HCT116 (cell line): ENCODE measurements at regions not wholly inside any gene's neighbourhood (a gene's known extent, or its start where the extent isn't known, plus 50 kb on each side); places are given as distances from the start of the nearest gene placed in this dataset.

ENCODE experiments used
- ATAC-seq: fragments of 200-7000 bp; cut with Tn5 transposase; 2 replicates; pipeline ENCODE4 v1.9.1; 2020; ENCODE audit warnings: mild to moderate bottlenecking, moderate library complexity
- BruUV-seq: library from RNA; stranded (reverse); fragments of 400-500 nt; replicated peaks from 2 replicates; lab custom pipeline; 2021; lab: Mats Ljungman, UMichigan
- CTCF ChIA-PET: fragments of 300-600 bp; sonication (Branson Sonifier 250); formaldehyde crosslinking; loops from one replicate; lab custom pipeline; 2021; ENCODE audit warnings: antibody characterized with exemption; lab: Charles Lee
- POLR2A ChIA-PET: fragments of 300-600, 350-600 bp; sonication (Branson Sonifier 250); formaldehyde crosslinking; loops from one replicate; lab custom pipeline; 2021; ENCODE audit warnings: antibody characterized with exemption; lab: Charles Lee
- RAD21 ChIA-PET, 2 experiments: fragments of 300-600 bp; sonication (Branson Sonifier 250); formaldehyde crosslinking; loops; one replicate each; lab custom pipeline; 2023; ENCODE audit warnings: low total read pairs in 2 of 2; ENCODE audit not compliant: uncharacterized antibody in 2 of 2, unreplicated experiment in 2 of 2, low non-redundant PET in 1 of 2; lab: Charles Lee
- DNase-seq: peaks from one replicate; pipeline ENCODE4 v3.0.0-alpha.2; 2010; ENCODE audit warnings: low read depth, low spot score
- H2AFZ ChIP-seq: fragments of 200-600 bp; shearing (Covaris generic), sonication (generic); 2 replicates; pipeline ENCODE4 v1.6.1; 2017; ENCODE audit warnings: low read depth, mixed run types, mixed read lengths, antibody characterized with exemption, low read length; ENCODE audit not compliant: poor library complexity, severe bottlenecking
- H3K27ac ChIP-seq: 2 replicates; pipeline ENCODE4 v1.5.1; 2012; ENCODE audit warnings: low read depth, low read length
- H3K27me3 ChIP-seq: fragments of 200-600 bp; sonication (generic); 2 replicates; pipeline ENCODE4 v1.6.1; 2016; ENCODE audit warnings: mixed run types, low read length, mixed read lengths; ENCODE audit not compliant: insufficient read depth
- H3K36me3 ChIP-seq, 2 experiments: fragments of 200-500 bp in 1 of 2; fragments of 200-600 bp in 1 of 2; sonication (Bioruptor generic) in 1 of 2; sonication (generic) in 1 of 2; 2 replicates each; pipeline versions ENCODE4 v1.5.1 to v1.6.1; 2014 to 2016; ENCODE audit warnings: low read length in 2 of 2, inconsistent platforms in 1 of 2, mixed read lengths in 1 of 2, mixed run types in 1 of 2; ENCODE audit not compliant: insufficient read depth in 2 of 2, control insufficient read depth in 1 of 2
- H3K4me1 ChIP-seq, 2 experiments: fragments of 200-600 bp in 1 of 2; sonication (generic) in 1 of 2; 2 replicates each; pipeline versions ENCODE4 v1.5.1 to v1.6.1; 2012 to 2017; ENCODE audit warnings: low read length in 2 of 2, inconsistent platforms in 1 of 2, mild to moderate bottlenecking in 1 of 2, mixed read lengths in 1 of 2, mixed run types in 1 of 2, moderate library complexity in 1 of 2; ENCODE audit not compliant: insufficient read depth in 2 of 2, control insufficient read depth in 1 of 2
- H3K4me2 ChIP-seq: fragments of 200-600 bp; sonication (generic); 2 replicates; pipeline ENCODE4 v1.6.1; 2017; ENCODE audit warnings: mixed run types, low read length, mixed read lengths
- H3K4me3 ChIP-seq, 2 experiments: fragments of 200-600 bp in 1 of 2; sonication (generic) in 1 of 2; replicated peaks in 1 of 2; 2 replicates each; pipeline ENCODE4 v1.5.1; 2011 to 2016; ENCODE audit warnings: low read length in 2 of 2, control low read depth in 1 of 2, low read depth in 1 of 2, mild to moderate bottlenecking in 1 of 2, mixed read lengths in 1 of 2, mixed run types in 1 of 2
- H3K79me2 ChIP-seq: fragments of 200-600 bp; sonication (generic); 2 replicates; pipeline ENCODE4 v1.6.1; 2017; ENCODE audit warnings: mild to moderate bottlenecking, mixed run types, low read length, moderate library complexity, mixed read lengths; ENCODE audit not compliant: insufficient read depth
- H3K9ac ChIP-seq: fragments of 200-600 bp; sonication (generic); 2 replicates; pipeline ENCODE4 v1.6.1; 2016; ENCODE audit warnings: low read length, mixed read lengths
- H3K9me2 ChIP-seq: fragments of 200-600 bp; sonication (generic), shearing (Covaris generic); 2 replicates; pipeline ENCODE4 v1.6.1; 2017; ENCODE audit warnings: mixed run types, mild to moderate bottlenecking, moderate library complexity; ENCODE audit not compliant: insufficient read depth
- H3K9me3 ChIP-seq, 2 experiments: fragments of 200-500 bp in 1 of 2; fragments of 200-600 bp in 1 of 2; sonication (Bioruptor generic) in 1 of 2; sonication (generic) in 1 of 2; 2 replicates each; pipeline ENCODE4 v1.6.1; 2014 to 2017; ENCODE audit warnings: low read length in 2 of 2, mixed read lengths in 2 of 2, inconsistent platforms in 1 of 2, low read depth in 1 of 2, mild to moderate bottlenecking in 1 of 2, mixed run types in 1 of 2, moderate library complexity in 1 of 2; ENCODE audit not compliant: control insufficient read depth in 1 of 2, insufficient read depth in 1 of 2
- H4K20me1 ChIP-seq: fragments of 200-600 bp; sonication (generic), shearing (Covaris generic); 2 replicates; pipeline ENCODE4 v1.6.1; 2017; ENCODE audit warnings: mixed run types, mild to moderate bottlenecking, moderate library complexity; ENCODE audit not compliant: insufficient read depth
- ATF3 ChIP-seq: IDR thresholded peaks from 2 replicates; pipeline ENCODE4 v1.6.1; 2012
- CBX3 ChIP-seq: IDR thresholded peaks from 2 replicates; pipeline ENCODE4 v1.6.1; 2012; ENCODE audit warnings: low read depth
- CEBPB ChIP-seq: IDR thresholded peaks from 2 replicates; pipeline ENCODE4 v1.6.1; 2012; ENCODE audit warnings: low read depth
- ELF1 ChIP-seq: IDR thresholded peaks from 2 replicates; pipeline ENCODE4 v1.6.1; 2012; ENCODE audit warnings: low read depth, borderline replicate concordance
- EZH2 ChIP-seq: fragments of 200-600 bp; sonication (generic); IDR thresholded peaks from 2 replicates; pipeline ENCODE4 v1.6.1; 2017; ENCODE audit warnings: antibody characterized with exemption, mixed run types
- EZH2phosphoT487 ChIP-seq: fragments of 200-600 bp; IDR thresholded peaks from 2 replicates; pipeline ENCODE4 v1.6.1; 2018; ENCODE audit warnings: antibody characterized with exemption, borderline replicate concordance
- FOSL1 ChIP-seq: IDR thresholded peaks from 2 replicates; pipeline ENCODE4 v1.6.1; 2012; ENCODE audit warnings: low read depth
- JUND ChIP-seq: IDR thresholded peaks from 2 replicates; pipeline ENCODE4 v1.6.1; 2012
- MAX ChIP-seq: IDR thresholded peaks from 2 replicates; pipeline ENCODE4 v1.6.1; 2012
- POLR2A ChIP-seq: IDR thresholded peaks from 2 replicates; pipeline ENCODE4 v1.7.0; 2011; ENCODE audit warnings: borderline replicate concordance; ENCODE audit not compliant: insufficient read depth, insufficient read length; ENCODE audit errors: extremely low read depth
- RAD21 ChIP-seq: IDR thresholded peaks from 2 replicates; pipeline ENCODE4 v1.6.1; 2012; ENCODE audit warnings: low read depth, mild to moderate bottlenecking
- REST ChIP-seq: IDR thresholded peaks from 2 replicates; pipeline ENCODE4 v1.6.1; 2012; ENCODE audit warnings: low read depth
- SP1 ChIP-seq: IDR thresholded peaks from 2 replicates; pipeline ENCODE4 v1.6.1; 2012; ENCODE audit warnings: low read depth
- SRF ChIP-seq: IDR thresholded peaks from 2 replicates; pipeline ENCODE4 v1.6.1; 2012; ENCODE audit warnings: low read depth
- YY1 ChIP-seq: IDR thresholded peaks from 2 replicates; pipeline ENCODE4 v1.6.1; 2011; ENCODE audit warnings: low read length, low read depth, moderate library complexity, mild to moderate bottlenecking; ENCODE audit not compliant: insufficient replicate concordance; ENCODE audit errors: extremely low read depth
- ZNF274 ChIP-seq: fragments of 200-500 bp; sonication (Bioruptor generic); IDR thresholded peaks from 2 replicates; pipeline ENCODE4 v1.6.1; 2014; ENCODE audit warnings: mild to moderate bottlenecking, low read depth, low read length, inconsistent platforms
- intact Hi-C: fragments of 100-400 bp; cut with micrococcal nuclease; formaldehyde crosslinking; loops from 2 replicates; pipeline ENCODE4 v1.10.0; 2022

- TF ChIP-seq JUND (no peak), CBX3 (no peak), RAD21 (no peak), YY1 (no peak), POLR2A (no peak), SP1 (no peak), SRF (no peak), CEBPB (no peak), FOSL1 (no peak), ATF3 (no peak), ZNF274 (no peak), REST (no peak), MAX (no peak), ELF1 (no peak), EZH2 (no peak), EZH2phosphoT487 (no peak)
- BruUV-seq: no TSS peak
- no peaks in the 10 kb centered on the region for H3K9me3 ChIP-seq
- H2AFZ ChIP-seq: no peak overlapping the region
- no peaks in the 10 kb centered on the region for H4K20me1 ChIP-seq
- no peak for ATAC-seq
- no peak overlapping the region for H3K27ac ChIP-seq
- no peak overlapping the region for H3K4me3 ChIP-seq
- ChIA-PET RAD21 (no interaction called here), POLR2A (no interaction called here), CTCF (no interaction called here)
- H3K9ac ChIP-seq: no peak overlapping the region
- no peak overlapping the region for H3K4me2 ChIP-seq
- H3K9me2 ChIP-seq: no peaks in the 10 kb centered on the region
- H3K36me3 ChIP-seq: no peaks in the 10 kb centered on the region
- intact Hi-C loops: no loop called here
- H3K79me2 ChIP-seq: no peaks in the 10 kb centered on the region
- no peak for DNase-seq
- peaks cover 9% of the 10 kb centered on the region; the same call in 1 of the 2 replicates for H3K27me3 ChIP-seq
- no peaks in the 10 kb centered on the region for H3K4me1 ChIP-seq
Observed at GRCh38 chr3:140822401-140823047, 119.1 kb upstream of the SLC25A36 start.
